Stimulated activated effector memory CD8-positive, alpha-beta T cell treated with anti-CD3 and anti-CD28 coated beads, Interleukin-12 subunit alpha, Interleukin-12 subunit beta, amount 100 ng/mL, for 72 hours (primary cell): ENCODE measurements at regions not wholly inside any gene's neighbourhood (a gene's known extent, or its start where the extent isn't known, plus 50 kb on each side); places are given as distances from the start of the nearest gene placed in this dataset.

Experiments used
- ATAC-seq: fragments of 150-1000 bp; cut with Tn5 transposase; 2 replicates; pipeline ENCODE4 v1.10.0; 2021
- DNase-seq, 2 donors: peaks; one replicate each; pipeline ENCODE4 v3.0.0; 2021 to 2022; ENCODE audit warnings: low spot score in 2 of 2
- H3K27ac Mint-ChIP-seq: one replicate; pipeline ENCODE4 v1.8.0; 2022; ENCODE audit warnings: mild to moderate bottlenecking, mixed read lengths
- H3K36me3 Mint-ChIP-seq: one replicate; pipeline ENCODE4 v1.8.0; 2022; ENCODE audit warnings: mild to moderate bottlenecking, mixed read lengths
- H3K4me1 Mint-ChIP-seq: one replicate; pipeline ENCODE4 v1.8.0; 2022; ENCODE audit warnings: mixed read lengths
- H3K4me3 Mint-ChIP-seq: one replicate; pipeline ENCODE4 v1.8.0; 2022; ENCODE audit warnings: mild to moderate bottlenecking, mixed read lengths
- H3K9me3 Mint-ChIP-seq: one replicate; pipeline ENCODE4 v1.8.0; 2022; ENCODE audit warnings: mixed read lengths

DNA sequence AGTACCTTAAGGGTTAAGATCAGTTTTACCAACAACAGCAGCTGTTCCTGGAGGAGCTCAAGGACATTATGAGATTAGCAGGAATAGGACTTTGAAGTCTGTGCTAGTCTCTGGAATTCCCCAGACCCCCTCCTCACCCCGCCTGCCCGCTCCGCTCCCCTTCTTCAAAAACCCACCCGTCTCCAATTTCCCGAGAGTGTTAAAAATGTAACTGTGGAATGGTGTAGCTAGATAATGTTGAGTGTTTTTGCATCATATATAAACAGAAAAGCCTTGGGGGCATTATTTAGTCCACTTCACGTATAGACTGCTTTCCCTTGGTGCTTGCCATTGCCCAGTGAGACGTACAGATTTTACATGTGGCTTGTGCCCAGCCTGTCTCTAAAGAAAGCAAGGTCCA lies 65.0 kb upstream of the SEMA6D start:
- DNase-seq (no peak), ATAC-seq (no peak)

DNA sequence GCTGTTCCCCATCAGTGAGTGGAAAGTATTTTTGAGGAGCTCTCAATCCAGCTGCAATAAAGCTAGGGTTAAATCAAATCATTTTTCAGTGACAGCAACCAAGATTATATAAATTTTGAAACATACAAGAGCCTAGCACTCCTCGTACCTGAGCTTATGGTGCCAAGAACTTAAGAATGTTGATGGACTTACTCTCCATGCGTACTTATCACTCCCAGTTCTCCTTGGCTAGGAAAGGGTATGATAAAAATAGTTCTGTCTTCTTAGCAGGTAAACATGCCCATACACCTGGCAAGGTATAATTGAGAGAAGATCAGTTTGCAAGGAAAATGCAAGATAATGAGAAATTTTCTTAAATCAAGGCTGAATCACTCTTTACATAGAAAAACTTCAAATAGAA lies 64.5 kb upstream of the SEMA6D start:
- peaks cover 8% of the 10 kb centered on the region for H3K9me3 Mint-ChIP-seq
- DNase-seq (no peak), ATAC-seq (no peak)
- H3K27ac Mint-ChIP-seq: no peak overlapping the region
- no peaks in the 10 kb centered on the region for H3K4me1 Mint-ChIP-seq
- H3K4me3 Mint-ChIP-seq: no peak overlapping the region
- H3K36me3 Mint-ChIP-seq: no peaks in the 10 kb centered on the region

More for the DNA sequence above, 65.0 kb upstream of the SEMA6D start:
- no peaks in the 10 kb centered on the region for H3K4me1 Mint-ChIP-seq
- peaks cover 8% of the 10 kb centered on the region for H3K9me3 Mint-ChIP-seq
- H3K36me3 Mint-ChIP-seq: no peaks in the 10 kb centered on the region
- H3K27ac Mint-ChIP-seq: no peak overlapping the region
- no peak overlapping the region for H3K4me3 Mint-ChIP-seq

- DNase-seq (no peak), ATAC-seq (no peak)
- Mint-ChIP-seq H3K4me1 (no peaks in the 10 kb centered on the region), H3K9me3 (peaks cover 3% of the 10 kb centered on the region), H3K36me3 (no peaks in the 10 kb centered on the region), H3K27ac (no peak overlapping the region), H3K4me3 (no peak overlapping the region)
Observed at GRCh38 chr15:47661661-47662180, 55.6 kb upstream of the SEMA6D start.

GRCh38 chr15:47663101-47663500 lies 54.2 kb upstream of the SEMA6D start:
- no peak for DNase-seq
- no peak overlapping the region for H3K27ac Mint-ChIP-seq

More at GRCh38 chr15:47663101-47663500, 54.2 kb upstream of the SEMA6D start:
- peaks cover 3% of the 10 kb centered on the region for H3K9me3 Mint-ChIP-seq
- H3K36me3 Mint-ChIP-seq: no peaks in the 10 kb centered on the region
- H3K4me3 Mint-ChIP-seq: no peak overlapping the region
- no peak for ATAC-seq
- H3K4me1 Mint-ChIP-seq: no peaks in the 10 kb centered on the region
